Endothelial cell of umbilical vein (primary cell): ENCODE measurements at regions not wholly inside any gene's neighbourhood (a gene's known extent, or its start where the extent isn't known, plus 50 kb on each side); places are given as distances from the start of the nearest gene placed in this dataset.

Experiments used
- BruUV-seq: library from RNA; stranded (reverse); fragments of 400-500 nt; replicated peaks from 2 replicates; lab custom pipeline; 2021; lab: Mats Ljungman, UMichigan
- CTCF ChIA-PET: fragments of 300-600, 350-600 bp; sonication (Branson Sonifier 250); formaldehyde crosslinking; loops from one replicate; lab custom pipeline; 2021; ENCODE audit warnings: antibody characterized with exemption, inconsistent platforms; lab: Charles Lee
- POLR2A ChIA-PET: fragments of 300-600, 350-600 bp; sonication (Branson Sonifier 250); formaldehyde crosslinking; loops from one replicate; lab custom pipeline; 2021; ENCODE audit warnings: antibody characterized with exemption, inconsistent platforms; lab: Charles Lee
- DNase-seq: peaks from one replicate; pipeline ENCODE4 v3.0.0-alpha.2; 2011; ENCODE audit warnings: low read depth, low spot score
- FAIRE-seq: peaks from 2 replicates; lab custom pipeline; 2011; peaks lifted over from hg19 to GRCh38; lab: Jason Lieb, UNC
- H2AFZ ChIP-seq: 2 replicates; pipeline ENCODE4 v1.6.0; 2012; ENCODE audit warnings: low read depth, low read length, control low read depth, inconsistent platforms
- H3K27ac ChIP-seq: 2 replicates; pipeline ENCODE4 v1.5.1; 2011; ENCODE audit warnings: low read depth, mild to moderate bottlenecking, control low read depth, low read length, moderate library complexity; ENCODE audit not compliant: insufficient read depth
- H3K27me3 ChIP-seq, 2 experiments: 2 replicates each; pipeline versions ENCODE4 v1.6.0 to v1.6.1; 2011; ENCODE audit warnings: low read length in 2 of 2, mixed read lengths in 1 of 2; ENCODE audit not compliant: control insufficient read depth in 2 of 2, insufficient read depth in 2 of 2
- H3K36me3 ChIP-seq, 2 experiments: 2 replicates in 1 of 2; 3 replicates in 1 of 2; pipeline ENCODE4 v1.5.1; 2011; ENCODE audit warnings: low read length in 2 of 2, mild to moderate bottlenecking in 1 of 2, moderate library complexity in 1 of 2; ENCODE audit not compliant: control insufficient read depth in 2 of 2, insufficient read depth in 2 of 2; ENCODE audit errors: extremely low read depth in 1 of 2
- H3K4me1 ChIP-seq: 3 replicates; pipeline ENCODE4 v1.5.1; 2011; ENCODE audit warnings: mild to moderate bottlenecking, low read length; ENCODE audit not compliant: control insufficient read depth, insufficient read depth; ENCODE audit errors: extremely low read depth
- H3K4me2 ChIP-seq: 2 replicates; pipeline ENCODE4 v1.6.1; 2011; ENCODE audit warnings: low read length, control low read depth, mixed read lengths; ENCODE audit not compliant: insufficient read depth
- H3K4me3 ChIP-seq, 3 experiments: fragments of 200-600 bp in 1 of 3; sonication (generic), shearing (Covaris generic) in 1 of 3; replicated peaks in 1 of 3; 2 replicates each; pipeline ENCODE4 v1.5.1; 2011 to 2016; ENCODE audit warnings: control low read depth in 3 of 3, low read length in 3 of 3, mild to moderate bottlenecking in 2 of 3, inconsistent platforms in 1 of 3, low read depth in 1 of 3, moderate library complexity in 1 of 3; ENCODE audit not compliant: insufficient read depth in 1 of 3
- H3K79me2 ChIP-seq: 2 replicates; pipeline ENCODE4 v1.6.0; 2012; ENCODE audit warnings: low read length, inconsistent platforms; ENCODE audit not compliant: control insufficient read depth, insufficient read depth
- H3K9ac ChIP-seq: replicated peaks from 2 replicates; pipeline ENCODE3; 2011; ENCODE audit warnings: low read length, control low read depth; ENCODE audit not compliant: insufficient read depth; ENCODE audit errors: extremely low read depth
- H3K9me1 ChIP-seq: replicated peaks from 3 replicates; pipeline ENCODE4 v1.6.0; 2011; ENCODE audit warnings: mild to moderate bottlenecking, low read length; ENCODE audit not compliant: control insufficient read depth, insufficient read depth; ENCODE audit errors: extremely low read depth
- H3K9me3 ChIP-seq: replicated peaks from 2 replicates; pipeline ENCODE4 v1.5.1; 2012; ENCODE audit warnings: low read length, inconsistent platforms; ENCODE audit not compliant: control insufficient read depth, insufficient read depth
- H4K20me1 ChIP-seq: replicated peaks from 2 replicates; pipeline ENCODE3; 2011; ENCODE audit warnings: mild to moderate bottlenecking, low read length; ENCODE audit not compliant: control insufficient read depth, insufficient read depth; ENCODE audit errors: extremely low read depth
- CTCF ChIP-seq, 2 donors: IDR thresholded peaks; 1 replicate in 1 of 2; 2 replicates in 1 of 2; pipeline ENCODE4 v1.5.1; 2011; ENCODE audit warnings: low read length in 2 of 2, mild to moderate bottlenecking in 2 of 2, moderate library complexity in 2 of 2, control low read depth in 1 of 2, inconsistent platforms in 1 of 2, low read depth in 1 of 2; ENCODE audit not compliant: insufficient read depth in 1 of 2; ENCODE audit errors: extremely low read depth in 1 of 2
- EZH2 ChIP-seq: IDR thresholded peaks from 2 replicates; pipeline ENCODE4 v1.6.1; 2012; ENCODE audit warnings: borderline replicate concordance, low read depth, mild to moderate bottlenecking, moderate library complexity, low read length, inconsistent platforms; ENCODE audit not compliant: severe bottlenecking
- FOS ChIP-seq: IDR thresholded peaks from 2 replicates; pipeline ENCODE4 v1.6.1; 2011; ENCODE audit warnings: mild to moderate bottlenecking, low read length, moderate library complexity, borderline replicate concordance; ENCODE audit not compliant: insufficient read depth
- GATA2 ChIP-seq: IDR thresholded peaks from 2 replicates; pipeline ENCODE4 v1.7.0; 2011; ENCODE audit warnings: low read depth, mild to moderate bottlenecking, moderate library complexity, mixed read lengths, low read length; ENCODE audit not compliant: insufficient read length, insufficient read depth
- JUN ChIP-seq: IDR thresholded peaks from 2 replicates; pipeline ENCODE4 v1.6.1; 2011; ENCODE audit warnings: borderline replicate concordance, low read depth; ENCODE audit not compliant: insufficient read length, insufficient read depth
- MYC ChIP-seq: IDR thresholded peaks from one replicate; pipeline ENCODE4 v1.6.1; 2011; ENCODE audit warnings: mild to moderate bottlenecking, low read depth, low read length
- POLR2A ChIP-seq: IDR thresholded peaks from 2 replicates; pipeline ENCODE4 v1.6.1; 2012; ENCODE audit warnings: low read depth, mild to moderate bottlenecking, control low read depth, low read length
- POLR2AphosphoS5 ChIP-seq: IDR thresholded peaks from 2 replicates; pipeline ENCODE4 v1.6.1; 2012; ENCODE audit warnings: low read depth, mild to moderate bottlenecking, control low read depth, low read length, moderate library complexity; ENCODE audit not compliant: insufficient read depth
- dilution Hi-C: fragments of 300-500 bp; cut with MboI; formaldehyde crosslinking; loops from one replicate; pipeline ENCODE4 v1.15.0; 2019; ENCODE audit warnings: low sequenced_read_pairs; ENCODE audit not compliant: extremely low pct_ligation_motif_present
- intact Hi-C: fragments of 100-400 bp; cut with micrococcal nuclease; formaldehyde crosslinking; loops from one replicate; pipeline ENCODE4 v1.10.0; 2022
- TF ChIP-seq, protein P1 (sequence below): IDR thresholded peaks from 2 replicates; pipeline ENCODE4 v1.6.1; 2011; ENCODE audit not compliant: insufficient read depth, insufficient read length

- ChIA-PET CTCF (interaction anchor here (1.1 to 1.2 kb wide), 2 partner anchors 10 to 17 kb away, joined by 4 read pairs; no protein-coding TSS in a partner anchor), POLR2A (no interaction called here)
- Histone ChIP-seq H3K4me2 (no peak overlapping the region), H2AFZ (no peak overlapping the region), H3K9me3 (no peaks in the 10 kb centered on the region), H3K4me1 (no peaks in the 10 kb centered on the region), H3K9ac (no peak overlapping the region), H4K20me1 (no peaks in the 10 kb centered on the region), H3K9me1 (no peaks in the 10 kb centered on the region), H3K4me3 (no peak overlapping the region), H3K79me2 (no peaks in the 10 kb centered on the region), H3K27me3 (no peaks in the 10 kb centered on the region), H3K36me3 (no peaks in the 10 kb centered on the region), H3K27ac (no peak overlapping the region)
- dilution Hi-C loops, result no loop called here
- TF ChIP-seq GATA2 (no peak), EZH2 (no peak), CTCF (IDR thresholded peaks at IDR 0.05; ENCODE audit: extremely low read depth in 1 of 2, insufficient read depth in 1 of 2, low read depth in 1 of 2, low read length in 2 of 2) (no peak), JUN (no peak), FOS (no peak), POLR2A (no peak), MYC (no peak), POLR2AphosphoS5 (no peak)
- TF ChIP-seq, protein P1, sequence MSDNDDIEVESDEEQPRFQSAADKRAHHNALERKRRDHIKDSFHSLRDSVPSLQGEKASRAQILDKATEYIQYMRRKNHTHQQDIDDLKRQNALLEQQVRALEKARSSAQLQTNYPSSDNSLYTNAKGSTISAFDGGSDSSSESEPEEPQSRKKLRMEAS, result no peak
- DNase-seq (no peak), FAIRE-seq (no peak)
- intact Hi-C loops, result no loop called here
- BruUV-seq, result no TSS peak
Measured at GRCh38 chr9:12908895-12909294, 134.1 kb downstream of the LURAP1L start.
